HepG2 (cell line): ENCODE measurements at regions not wholly inside any gene's neighbourhood (a gene's known extent, or its start where the extent isn't known, plus 50 kb on each side); places are given as distances from the start of the nearest gene placed in this dataset.

Experiments
- ARNT ChIP-seq: fragments of 450-650 bp; IDR thresholded peaks from 2 replicates; pipeline ENCODE4 v1.6.1; 2017
- ASH2L ChIP-seq: fragments of 300-600, 200-600 bp; sonication (generic); IDR thresholded peaks from 2 replicates; pipeline ENCODE4 v1.7.0; 2017; ENCODE audit warnings: low read depth, mild to moderate bottlenecking, moderate library complexity, mixed read lengths, low read length; ENCODE audit not compliant: insufficient read length
- CBX2 ChIP-seq, 2 experiments: fragments of 200-600 bp in 1 of 2; sonication (generic); formaldehyde crosslinking in 1 of 2; IDR thresholded peaks; 2 replicates each; pipeline versions ENCODE4 v1.7.0 to v1.8.1; 2018 to 2022; ENCODE audit warnings: low read depth in 2 of 2, low read length in 1 of 2, mild to moderate bottlenecking in 1 of 2, missing genetic modification reagents in 1 of 2
- EZH2 ChIP-seq: conservative IDR thresholded peaks from 2 replicates; pipeline ENCODE4 v1.6.1; 2012; ENCODE audit warnings: mild to moderate bottlenecking, low read depth, low read length, moderate library complexity
- KMT2B ChIP-seq: IDR thresholded peaks from 2 replicates; pipeline ENCODE4 v1.6.1; 2016; ENCODE audit warnings: missing genetic modification reagents, missing compliant biosample characterization
- MLX ChIP-seq: IDR thresholded peaks from 2 replicates; pipeline ENCODE4 v1.6.1; 2016
- MTF1 ChIP-seq: sonication (generic); formaldehyde crosslinking; IDR thresholded peaks from 2 replicates; pipeline ENCODE4 v1.5.0; 2020; ENCODE audit warnings: missing genetic modification reagents
- NR2F2 ChIP-seq: IDR thresholded peaks from 2 replicates; pipeline ENCODE4 v1.6.1; 2012; ENCODE audit warnings: low read depth, inconsistent platforms, borderline replicate concordance
- REST ChIP-seq, 2 experiments: IDR thresholded peaks; 2 replicates each; pipeline ENCODE4 v1.6.1; 2011 to 2012; ENCODE audit warnings: low read length in 2 of 2, borderline replicate concordance in 1 of 2, low read depth in 1 of 2, mild to moderate bottlenecking in 1 of 2, moderate library complexity in 1 of 2
- TP53 ChIP-seq: sonication (generic); formaldehyde crosslinking; conservative IDR thresholded peaks from 2 replicates; pipeline ENCODE4 v1.4.0; 2020; ENCODE audit warnings: missing genetic modification reagents
- ZNF331 ChIP-seq: sonication (generic); formaldehyde crosslinking; IDR thresholded peaks from 2 replicates; pipeline ENCODE4 v1.4.0; 2020; ENCODE audit warnings: missing genetic modification reagents
- ZXDC ChIP-seq: sonication (generic); formaldehyde crosslinking; IDR thresholded peaks from 2 replicates; pipeline ENCODE4 v1.5.0; 2020; ENCODE audit warnings: mild to moderate bottlenecking, missing genetic modification reagents
- TF ChIP-seq, protein P1 (sequence below): sonication (generic); formaldehyde crosslinking; IDR thresholded peaks from 2 replicates; pipeline ENCODE4 v1.4.0; 2020; ENCODE audit warnings: missing genetic modification reagents, borderline replicate concordance
- TF ChIP-seq, protein P2 (sequence below): sonication (generic); formaldehyde crosslinking; IDR thresholded peaks from 2 replicates; pipeline ENCODE4 v1.8.1; 2022; ENCODE audit warnings: low read depth, mild to moderate bottlenecking, missing genetic modification reagents

- TF ChIP-seq KMT2B (no peak), ARNT (no peak), NR2F2 (no peak), ASH2L (no peak), TP53 (CRISPR knock-in tag) (no peak), ZXDC (no peak), REST (IDR thresholded peaks at IDR 0.05; ENCODE audit: borderline replicate concordance in 1 of 2, low read depth in 1 of 2, low read length in 2 of 2) (no peak), MLX (CRISPR knock-in tag) (no peak), EZH2 (no peak), ZNF331 (CRISPR knock-in tag) (no peak), CBX2 (IDR thresholded peaks at IDR 0.05; ENCODE audit: low read depth, low read length) (no peak), CBX2 (CRISPR knock-in tag; IDR thresholded peaks at IDR 0.05; ENCODE audit: low read depth) (no peak), MTF1 (no peak)
- TF ChIP-seq, protein P1, sequence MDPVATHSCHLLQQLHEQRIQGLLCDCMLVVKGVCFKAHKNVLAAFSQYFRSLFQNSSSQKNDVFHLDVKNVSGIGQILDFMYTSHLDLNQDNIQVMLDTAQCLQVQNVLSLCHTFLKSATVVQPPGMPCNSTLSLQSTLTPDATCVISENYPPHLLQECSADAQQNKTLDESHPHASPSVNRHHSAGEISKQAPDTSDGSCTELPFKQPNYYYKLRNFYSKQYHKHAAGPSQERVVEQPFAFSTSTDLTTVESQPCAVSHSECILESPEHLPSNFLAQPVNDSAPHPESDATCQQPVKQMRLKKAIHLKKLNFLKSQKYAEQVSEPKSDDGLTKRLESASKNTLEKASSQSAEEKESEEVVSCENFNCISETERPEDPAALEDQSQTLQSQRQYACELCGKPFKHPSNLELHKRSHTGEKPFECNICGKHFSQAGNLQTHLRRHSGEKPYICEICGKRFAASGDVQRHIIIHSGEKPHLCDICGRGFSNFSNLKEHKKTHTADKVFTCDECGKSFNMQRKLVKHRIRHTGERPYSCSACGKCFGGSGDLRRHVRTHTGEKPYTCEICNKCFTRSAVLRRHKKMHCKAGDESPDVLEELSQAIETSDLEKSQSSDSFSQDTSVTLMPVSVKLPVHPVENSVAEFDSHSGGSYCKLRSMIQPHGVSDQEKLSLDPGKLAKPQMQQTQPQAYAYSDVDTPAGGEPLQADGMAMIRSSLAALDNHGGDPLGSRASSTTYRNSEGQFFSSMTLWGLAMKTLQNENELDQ (CRISPR knock-in tag) = no peak
- TF ChIP-seq, protein P2, sequence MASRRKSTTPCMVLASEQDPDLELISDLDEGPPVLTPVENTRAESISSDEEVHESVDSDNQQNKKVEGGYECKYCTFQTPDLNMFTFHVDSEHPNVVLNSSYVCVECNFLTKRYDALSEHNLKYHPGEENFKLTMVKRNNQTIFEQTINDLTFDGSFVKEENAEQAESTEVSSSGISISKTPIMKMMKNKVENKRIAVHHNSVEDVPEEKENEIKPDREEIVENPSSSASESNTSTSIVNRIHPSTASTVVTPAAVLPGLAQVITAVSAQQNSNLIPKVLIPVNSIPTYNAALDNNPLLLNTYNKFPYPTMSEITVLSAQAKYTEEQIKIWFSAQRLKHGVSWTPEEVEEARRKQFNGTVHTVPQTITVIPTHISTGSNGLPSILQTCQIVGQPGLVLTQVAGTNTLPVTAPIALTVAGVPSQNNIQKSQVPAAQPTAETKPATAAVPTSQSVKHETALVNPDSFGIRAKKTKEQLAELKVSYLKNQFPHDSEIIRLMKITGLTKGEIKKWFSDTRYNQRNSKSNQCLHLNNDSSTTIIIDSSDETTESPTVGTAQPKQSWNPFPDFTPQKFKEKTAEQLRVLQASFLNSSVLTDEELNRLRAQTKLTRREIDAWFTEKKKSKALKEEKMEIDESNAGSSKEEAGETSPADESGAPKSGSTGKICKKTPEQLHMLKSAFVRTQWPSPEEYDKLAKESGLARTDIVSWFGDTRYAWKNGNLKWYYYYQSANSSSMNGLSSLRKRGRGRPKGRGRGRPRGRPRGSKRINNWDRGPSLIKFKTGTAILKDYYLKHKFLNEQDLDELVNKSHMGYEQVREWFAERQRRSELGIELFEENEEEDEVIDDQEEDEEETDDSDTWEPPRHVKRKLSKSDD (CRISPR knock-in tag) = no peak
These were observed 452.8 kb upstream of the SMIM21 start for GRCh38 chr18:75880266-75880665.
